ENCODE measurements at regions not wholly inside any gene's neighbourhood (a gene's known extent, or its start where the extent isn't known, plus 50 kb on each side); places are given as distances from the start of the nearest gene placed in this dataset.

DNA sequence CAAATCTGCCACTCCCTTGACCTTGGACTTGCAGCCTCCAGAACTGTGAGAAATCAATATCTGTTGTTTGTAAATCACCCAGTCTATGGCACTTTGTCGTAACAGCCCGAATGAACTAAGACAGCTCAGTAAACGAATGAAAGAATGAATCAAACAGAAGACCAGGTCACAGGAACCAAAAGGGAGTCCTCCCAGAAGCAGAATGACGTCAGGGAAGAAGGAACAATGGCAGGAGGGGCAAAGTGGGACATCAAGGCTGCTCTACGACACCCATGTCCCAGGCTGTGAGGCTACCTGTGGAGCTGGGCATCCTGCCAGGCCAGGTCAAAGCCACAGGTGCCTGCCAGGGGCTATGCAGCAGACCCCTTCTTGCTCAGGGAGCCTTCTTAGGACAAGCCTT lies 267.2 kb upstream of the PFKP start:
- no peak overlapping the region for H3K4me3 ChIP-seq
- H3K36me3 ChIP-seq: no peaks in the 10 kb centered on the region
- H3K27ac ChIP-seq (replicated peaks): no peak overlapping the region
- H3K4me1 ChIP-seq: no peaks in the 10 kb centered on the region
- peaks cover 18% of the 10 kb centered on the region for H3K27me3 ChIP-seq (ENCODE audit: low read depth)
- TF ChIP-seq, protein P1, sequence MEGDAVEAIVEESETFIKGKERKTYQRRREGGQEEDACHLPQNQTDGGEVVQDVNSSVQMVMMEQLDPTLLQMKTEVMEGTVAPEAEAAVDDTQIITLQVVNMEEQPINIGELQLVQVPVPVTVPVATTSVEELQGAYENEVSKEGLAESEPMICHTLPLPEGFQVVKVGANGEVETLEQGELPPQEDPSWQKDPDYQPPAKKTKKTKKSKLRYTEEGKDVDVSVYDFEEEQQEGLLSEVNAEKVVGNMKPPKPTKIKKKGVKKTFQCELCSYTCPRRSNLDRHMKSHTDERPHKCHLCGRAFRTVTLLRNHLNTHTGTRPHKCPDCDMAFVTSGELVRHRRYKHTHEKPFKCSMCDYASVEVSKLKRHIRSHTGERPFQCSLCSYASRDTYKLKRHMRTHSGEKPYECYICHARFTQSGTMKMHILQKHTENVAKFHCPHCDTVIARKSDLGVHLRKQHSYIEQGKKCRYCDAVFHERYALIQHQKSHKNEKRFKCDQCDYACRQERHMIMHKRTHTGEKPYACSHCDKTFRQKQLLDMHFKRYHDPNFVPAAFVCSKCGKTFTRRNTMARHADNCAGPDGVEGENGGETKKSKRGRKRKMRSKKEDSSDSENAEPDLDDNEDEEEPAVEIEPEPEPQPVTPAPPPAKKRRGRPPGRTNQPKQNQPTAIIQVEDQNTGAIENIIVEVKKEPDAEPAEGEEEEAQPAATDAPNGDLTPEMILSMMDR (IDR thresholded peaks at IDR 0.05; ENCODE audit: borderline replicate concordance): no peak
- no peak for DNase-seq
- intact Hi-C loops (cut with micrococcal nuclease): no loop called here
- peaks cover 20% of the 10 kb centered on the region for H3K9me3 ChIP-seq (replicated peaks)

DNA sequence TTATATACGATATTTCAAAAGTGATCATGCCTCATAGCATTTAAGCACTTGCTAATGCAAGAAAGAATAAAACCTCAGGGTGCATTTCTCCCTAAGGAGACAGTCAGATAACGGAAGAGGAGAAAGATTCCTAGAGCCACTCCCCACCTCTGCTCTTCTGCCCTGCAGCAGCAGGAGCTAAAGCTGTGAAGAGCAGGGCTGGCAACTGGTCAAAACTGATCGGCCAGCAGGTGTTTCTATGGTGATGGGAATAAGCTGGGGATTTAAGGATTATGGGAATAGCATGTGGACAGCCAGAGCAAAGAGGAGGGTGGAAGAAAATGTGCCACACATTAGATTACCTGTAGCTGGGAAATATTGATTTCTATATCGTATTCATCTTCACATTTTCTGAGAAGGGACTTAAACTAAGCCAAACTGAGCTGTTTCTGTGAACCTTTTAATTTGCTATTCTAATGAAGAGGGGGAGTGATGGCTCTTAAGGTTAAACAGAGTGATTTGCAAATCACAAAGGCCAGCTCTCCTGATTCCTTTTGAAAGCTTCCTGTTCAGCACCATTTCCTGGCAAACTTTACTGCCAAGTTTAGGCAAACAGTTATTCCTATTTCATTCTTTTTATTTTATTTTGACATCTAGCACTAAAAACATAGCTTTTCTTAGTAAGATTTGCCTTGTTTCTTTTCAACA lies 268.9 kb upstream of the PFKP start:
- no peak for DNase-seq
- TF ChIP-seq, protein P1 (IDR thresholded peaks at IDR 0.05; ENCODE audit: borderline replicate concordance): no peak
- no peaks in the 10 kb centered on the region for H3K36me3 ChIP-seq
- H3K4me1 ChIP-seq: no peaks in the 10 kb centered on the region
- H3K27me3 ChIP-seq (ENCODE audit: low read depth): peaks cover 18% of the 10 kb centered on the region
- no peak overlapping the region for H3K4me3 ChIP-seq
- peaks cover 37% of the 10 kb centered on the region for H3K9me3 ChIP-seq (replicated peaks)
- intact Hi-C loops (cut with micrococcal nuclease): no loop called here
- H3K27ac ChIP-seq (replicated peaks): no peak overlapping the region

- H3K27ac ChIP-seq (replicated peaks): no peak overlapping the region
- no peak for DNase-seq
- no peaks in the 10 kb centered on the region for H3K36me3 ChIP-seq
- peaks cover 35% of the 10 kb centered on the region for H3K9me3 ChIP-seq (replicated peaks)
- H3K27me3 ChIP-seq (ENCODE audit: low read depth): peaks cover 9% of the 10 kb centered on the region
- intact Hi-C loops (cut with micrococcal nuclease): no loop called here
- no peak overlapping the region for H3K4me3 ChIP-seq
- no peaks in the 10 kb centered on the region for H3K4me1 ChIP-seq
- TF ChIP-seq, protein P1 (IDR thresholded peaks at IDR 0.05; ENCODE audit: borderline replicate concordance): no peak
Measured at GRCh38 chr10:2791774-2792443, 275.4 kb upstream of the PFKP start.

DNA sequence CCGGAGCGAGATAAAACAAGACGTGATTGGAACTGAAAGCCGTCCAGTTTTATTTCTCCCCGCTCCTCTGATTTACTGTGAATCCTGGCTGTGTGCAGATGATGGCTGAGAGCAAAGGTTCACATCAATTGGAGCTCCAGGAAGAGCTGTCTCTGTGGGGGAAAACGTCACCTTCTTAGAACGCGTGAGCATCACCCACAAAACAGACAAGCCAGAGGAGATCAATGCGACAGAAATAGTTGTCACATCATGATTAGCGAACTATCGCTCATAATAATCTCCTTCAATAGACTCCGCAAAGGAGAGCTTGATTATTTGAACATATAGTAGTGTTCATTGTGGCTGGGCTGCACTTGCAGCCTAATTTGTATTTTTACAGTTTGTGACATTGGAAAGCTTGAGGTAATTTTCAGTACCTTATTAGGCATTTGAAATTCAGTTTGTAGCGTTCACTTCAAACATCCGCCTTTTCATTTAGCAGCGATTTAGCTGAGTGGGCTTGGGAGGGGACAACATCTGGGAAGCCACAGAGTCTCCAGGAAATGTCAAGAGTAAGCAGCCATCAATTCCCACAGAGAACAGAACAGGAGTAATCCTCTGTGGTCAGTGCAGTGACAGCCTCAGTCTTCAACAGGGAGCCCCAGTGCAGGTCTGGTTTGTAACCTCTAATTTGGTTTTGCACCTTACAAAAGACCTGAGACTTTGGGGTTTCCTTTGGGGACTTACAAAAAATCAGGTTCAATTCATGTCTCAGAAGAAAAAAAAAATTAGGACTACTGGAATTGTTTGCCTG lies 276.8 kb upstream of the PFKP start:
- Histone ChIP-seq H3K4me3 (no peak overlapping the region), H3K27ac (replicated peaks) (no peak overlapping the region), H3K36me3 (no peaks in the 10 kb centered on the region), H3K27me3 (ENCODE audit: low read depth) (peaks cover 9% of the 10 kb centered on the region), H3K4me1 (no peaks in the 10 kb centered on the region), H3K9me3 (replicated peaks) (peaks cover 22% of the 10 kb centered on the region)
- TF ChIP-seq, protein P1 (IDR thresholded peaks at IDR 0.05; ENCODE audit: borderline replicate concordance): no peak
- DNase-seq: no peak
- intact Hi-C loops (cut with micrococcal nuclease): no loop called here

GRCh38 chr10:2786251-2786650 lies 281.1 kb upstream of the PFKP start:
- H3K4me3 ChIP-seq: no peak overlapping the region
- H3K9me3 ChIP-seq (replicated peaks): no peaks in the 10 kb centered on the region
- no peaks in the 10 kb centered on the region for H3K4me1 ChIP-seq
- H3K36me3 ChIP-seq: no peaks in the 10 kb centered on the region
- TF ChIP-seq, protein P1 (IDR thresholded peaks at IDR 0.05; ENCODE audit: borderline replicate concordance): no peak
- peaks cover 17% of the 10 kb centered on the region for H3K27me3 ChIP-seq (ENCODE audit: low read depth)
- intact Hi-C loops (cut with micrococcal nuclease): no loop called here
- no peak overlapping the region for H3K27ac ChIP-seq (replicated peaks)
- no peak for DNase-seq

All from left ventricle myocardium inferior (tissue), 1 donor.